ENCODE measurements at regions not wholly inside any gene's neighbourhood (a gene's known extent, or its start where the extent isn't known, plus 50 kb on each side); places are given as distances from the start of the nearest gene placed in this dataset.

GRCh38 chr6:21870076-21870730 lies 276.7 kb downstream of the SOX4 start:
- Histone ChIP-seq H3K36me3 (ENCODE audit: control insufficient read depth, low read length) (no peaks in the 10 kb centered on the region), H3K9me2 (replicated peaks; ENCODE audit: control insufficient read depth, low read length) (no peaks in the 10 kb centered on the region), H3K79me2 (ENCODE audit: control insufficient read depth, low read length) (no peaks in the 10 kb centered on the region), H3K27ac (ENCODE audit: low read depth, low read length) (no peak overlapping the region), H3F3A (ENCODE audit: control insufficient read depth, insufficient read depth) (no peaks in the 10 kb centered on the region), H3K9me3 (ENCODE audit: control insufficient read depth, insufficient read depth, low read length) (no peaks in the 10 kb centered on the region), H3K27me3 (ENCODE audit: control insufficient read depth, low read length) (no peaks in the 10 kb centered on the region), H3K4me2 (ENCODE audit: low read length) (no peak overlapping the region), H3K4me1 (ENCODE audit: control insufficient read depth, low read length) (no peaks in the 10 kb centered on the region), H4K20me1 (ENCODE audit: control insufficient read depth, insufficient read depth, low read depth, low read length) (no peaks in the 10 kb centered on the region), H3K4me3 (ENCODE audit: low read length) (no peak overlapping the region)
- no peak for TF ChIP-seq CTCF (IDR thresholded peaks at IDR 0.05; ENCODE audit: low read depth, low read length, poor library complexity, severe bottlenecking)
- TF ChIP-seq EZH2phosphoT487 (IDR thresholded peaks at IDR 0.05; ENCODE audit: borderline replicate concordance, low read length) = no peak

- no peaks in the 10 kb centered on the region for H3K9me3 ChIP-seq (ENCODE audit: control insufficient read depth, insufficient read depth, low read length)
- no peaks in the 10 kb centered on the region for H3K4me1 ChIP-seq (ENCODE audit: control insufficient read depth, low read length)
- H3K27ac ChIP-seq (ENCODE audit: low read depth, low read length) = no peak overlapping the region
- no peaks in the 10 kb centered on the region for H3K36me3 ChIP-seq (ENCODE audit: control insufficient read depth, low read length)
- TF ChIP-seq CTCF (IDR thresholded peaks at IDR 0.05; ENCODE audit: low read depth, low read length, poor library complexity, severe bottlenecking) (no peak), EZH2phosphoT487 (IDR thresholded peaks at IDR 0.05; ENCODE audit: borderline replicate concordance, low read length) (no peak)
- H3K4me2 ChIP-seq (ENCODE audit: low read length) = no peak overlapping the region
- H3K9me2 ChIP-seq (replicated peaks; ENCODE audit: control insufficient read depth, low read length) = no peaks in the 10 kb centered on the region
- no peaks in the 10 kb centered on the region for H3F3A ChIP-seq (ENCODE audit: control insufficient read depth, insufficient read depth)
- H3K4me3 ChIP-seq (ENCODE audit: low read length) = no peak overlapping the region
- no peaks in the 10 kb centered on the region for H4K20me1 ChIP-seq (ENCODE audit: control insufficient read depth, insufficient read depth, low read depth, low read length)
- no peaks in the 10 kb centered on the region for H3K79me2 ChIP-seq (ENCODE audit: control insufficient read depth, low read length)
- no peaks in the 10 kb centered on the region for H3K27me3 ChIP-seq (ENCODE audit: control insufficient read depth, low read length)
Measured at GRCh38 chr6:21871831-21872230, 278.3 kb downstream of the SOX4 start.

GRCh38 chr6:21872749-21873148 lies 279.2 kb downstream of the SOX4 start:
- Histone ChIP-seq H4K20me1 (ENCODE audit: control insufficient read depth, insufficient read depth, low read depth, low read length) (no peaks in the 10 kb centered on the region), H3K9me3 (ENCODE audit: control insufficient read depth, insufficient read depth, low read length) (no peaks in the 10 kb centered on the region), H3K4me1 (ENCODE audit: control insufficient read depth, low read length) (no peaks in the 10 kb centered on the region), H3K27me3 (ENCODE audit: control insufficient read depth, low read length) (no peaks in the 10 kb centered on the region), H3F3A (ENCODE audit: control insufficient read depth, insufficient read depth) (no peaks in the 10 kb centered on the region), H3K36me3 (ENCODE audit: control insufficient read depth, low read length) (no peaks in the 10 kb centered on the region), H3K27ac (ENCODE audit: low read depth, low read length) (no peak overlapping the region), H3K4me2 (ENCODE audit: low read length) (no peak overlapping the region), H3K4me3 (ENCODE audit: low read length) (no peak overlapping the region), H3K9me2 (replicated peaks; ENCODE audit: control insufficient read depth, low read length) (no peaks in the 10 kb centered on the region), H3K79me2 (ENCODE audit: control insufficient read depth, low read length) (no peaks in the 10 kb centered on the region)
- TF ChIP-seq EZH2phosphoT487 (IDR thresholded peaks at IDR 0.05; ENCODE audit: borderline replicate concordance, low read length) (no peak), CTCF (IDR thresholded peaks at IDR 0.05; ENCODE audit: low read depth, low read length, poor library complexity, severe bottlenecking) (no peak)

All from DOHH2 (cell line).